GM18951 (cell line): ENCODE measurements at regions not wholly inside any gene's neighbourhood (a gene's known extent, or its start where the extent isn't known, plus 50 kb on each side); places are given as distances from the start of the nearest gene placed in this dataset.

Experiments
- POLR2A ChIP-seq: IDR thresholded peaks from 4 replicates; pipeline ENCODE4 v1.6.1; 2011; ENCODE audit warnings: mild to moderate bottlenecking; ENCODE audit not compliant: insufficient read length, insufficient read depth; ENCODE audit errors: extremely low read depth
- in situ Hi-C: fragments of 300-500 bp; cut with MboI; formaldehyde crosslinking; loops from one replicate; pipeline ENCODE4 v1.12.0; 2022; ENCODE audit warnings: low sequenced_read_pairs, mixed read lengths, inconsistent platforms; ENCODE audit not compliant: unreplicated experiment

DNA sequence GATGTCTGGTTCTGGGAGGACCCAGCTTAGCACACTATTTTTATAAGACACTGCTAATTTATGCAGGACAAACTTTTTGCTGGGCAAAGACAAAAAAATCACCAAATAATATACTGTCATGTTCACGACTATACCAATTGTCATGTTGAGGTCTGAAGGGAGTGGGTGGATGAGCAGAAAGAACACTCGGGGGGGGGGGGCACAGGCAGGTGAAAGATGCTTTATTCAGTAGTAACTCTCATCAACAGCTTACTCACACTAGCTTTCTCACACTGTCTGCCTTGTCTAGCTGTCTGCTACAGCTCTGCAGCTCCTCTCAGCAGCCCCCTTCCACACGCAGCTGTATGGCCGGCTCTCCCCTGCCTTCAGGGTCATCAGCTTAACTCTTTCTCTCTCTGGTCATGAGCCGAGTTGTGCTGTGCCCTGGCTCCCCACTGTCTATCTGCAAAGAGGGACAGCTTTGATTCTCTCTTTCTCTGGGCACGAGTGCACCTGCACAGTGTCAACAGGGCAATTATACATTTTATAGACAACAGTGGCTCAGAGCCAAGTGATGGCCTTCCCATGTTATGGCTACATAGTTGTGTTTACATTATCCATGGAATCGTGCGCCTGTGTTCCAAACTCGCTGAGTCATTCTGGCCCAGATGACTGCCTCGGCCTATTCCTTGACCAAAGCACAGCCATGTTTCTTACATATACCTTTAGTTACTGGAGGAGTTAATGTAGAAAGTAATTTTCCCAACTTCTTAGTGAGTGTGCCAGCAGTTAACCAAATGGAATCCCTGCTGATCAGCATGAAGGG lies 187.7 kb upstream of the PRSS16 start:
- no peak for TF ChIP-seq POLR2A
- in situ Hi-C loops = no loop called here

DNA sequence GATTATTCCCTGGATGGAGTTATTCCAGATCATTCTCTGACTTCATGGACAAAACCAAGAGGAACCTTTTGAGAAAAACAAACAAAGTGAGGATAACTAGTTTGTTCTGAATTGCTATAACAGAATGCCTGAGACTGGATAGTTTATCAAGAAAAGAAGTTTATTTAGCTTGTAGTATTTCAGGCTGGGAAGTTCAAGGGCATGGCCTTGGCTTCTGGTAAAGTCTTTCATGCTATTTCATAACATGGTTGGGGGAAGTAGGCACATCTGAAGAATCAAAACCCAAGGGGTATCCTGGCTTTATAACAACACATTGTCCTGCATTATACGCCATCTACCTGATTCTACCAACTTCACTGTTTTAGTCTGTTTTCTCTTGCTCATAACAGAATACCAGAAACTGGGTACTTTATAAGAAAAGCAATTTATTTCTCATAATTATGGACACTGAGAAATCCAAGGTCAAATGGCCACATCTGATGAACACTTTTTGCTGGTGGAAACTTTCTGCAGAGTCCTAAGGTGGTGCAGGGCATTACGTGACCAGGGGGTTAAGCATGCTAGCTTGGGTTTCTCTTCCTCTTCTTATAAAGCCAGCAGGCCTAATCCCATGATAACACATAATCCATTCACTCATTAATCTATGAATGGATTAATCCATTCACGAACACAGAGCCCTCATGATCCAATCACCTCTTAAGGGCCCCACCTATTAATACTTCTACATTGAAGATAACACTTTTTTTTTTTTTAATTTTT lies 186.1 kb upstream of the PRSS16 start:
- TF ChIP-seq POLR2A = no peak
- in situ Hi-C loops = no loop called here

DNA sequence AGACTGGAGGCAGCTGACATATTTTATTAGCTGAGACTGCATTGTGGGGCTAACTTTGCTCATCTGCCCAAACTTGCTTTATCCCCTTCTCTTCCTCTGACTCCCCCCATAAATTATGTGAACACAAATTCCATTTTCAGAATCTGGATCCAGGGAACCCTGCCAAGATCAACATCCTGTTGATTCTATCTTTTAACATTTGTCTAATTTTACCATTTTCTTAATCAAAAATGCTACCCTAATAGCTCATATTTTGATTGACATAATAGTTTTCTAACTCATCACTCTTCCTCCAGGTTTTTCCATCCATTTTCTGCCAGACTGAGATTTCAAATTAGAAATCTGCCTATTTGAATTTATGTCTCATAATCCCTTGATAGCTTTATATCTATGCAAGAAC lies 184.7 kb upstream of the PRSS16 start:
- in situ Hi-C loops = no loop called here
- TF ChIP-seq POLR2A = no peak

DNA sequence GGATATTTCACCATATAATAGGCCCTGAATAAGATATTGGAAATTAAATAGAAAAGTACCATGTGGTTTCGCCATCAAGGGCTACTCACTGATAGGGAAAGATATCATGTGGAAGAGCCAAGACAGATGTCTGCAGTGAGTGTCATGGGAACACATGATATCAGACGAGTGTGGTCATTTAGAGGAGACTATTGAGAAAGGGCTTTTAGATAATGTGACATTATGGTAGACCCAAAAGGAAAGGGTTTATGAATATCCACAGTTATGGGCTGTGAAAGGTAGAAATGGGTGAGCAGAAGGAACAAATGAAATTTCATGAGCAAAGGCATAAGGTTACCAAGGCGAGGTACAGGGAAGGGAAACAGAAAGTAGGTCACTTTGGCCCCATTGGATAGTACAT lies 182.3 kb upstream of the PRSS16 start:
- TF ChIP-seq POLR2A = no peak
- in situ Hi-C loops = no loop called here

DNA sequence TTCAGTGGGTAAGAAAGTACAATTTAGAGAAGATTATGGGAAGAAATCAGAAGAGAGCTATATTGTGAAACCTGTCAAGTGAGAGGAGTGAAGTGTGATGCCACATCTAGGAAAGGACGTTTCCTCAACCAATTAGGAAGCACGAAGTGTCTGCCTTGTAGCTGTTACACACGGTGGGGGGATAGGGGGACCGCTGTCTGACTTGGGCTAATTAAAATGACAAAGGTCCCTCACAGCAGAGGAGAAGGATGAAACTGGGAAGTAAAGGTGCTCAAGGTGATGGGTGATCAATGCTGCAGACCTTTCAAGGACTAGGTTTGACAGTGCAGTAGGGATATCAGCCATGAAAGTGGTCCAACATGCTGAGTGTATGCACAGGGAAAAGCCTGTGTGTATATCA lies 181.1 kb upstream of the PRSS16 start:
- in situ Hi-C loops = no loop called here
- no peak for TF ChIP-seq POLR2A

DNA sequence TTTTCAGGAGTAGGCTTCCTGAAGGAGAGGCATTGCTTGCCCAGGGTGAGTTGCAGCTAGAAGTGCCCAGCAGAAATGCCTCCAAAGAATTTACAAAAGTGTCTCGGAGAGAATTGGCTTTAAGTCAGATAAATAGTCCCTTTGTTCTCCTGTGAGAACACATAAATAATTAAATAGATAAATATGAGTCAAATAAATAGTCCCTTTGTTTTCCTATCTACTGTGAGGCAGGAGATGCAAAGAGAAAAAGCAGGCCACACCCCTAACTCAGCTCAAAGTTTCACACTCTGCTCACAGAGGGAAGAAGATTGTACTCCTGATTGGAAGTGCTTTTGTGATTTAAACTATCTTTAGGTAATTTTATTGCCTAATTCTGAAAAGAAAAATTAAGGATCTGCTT lies 180.7 kb upstream of the PRSS16 start:
- TF ChIP-seq POLR2A = no peak
- in situ Hi-C loops = no loop called here

DNA sequence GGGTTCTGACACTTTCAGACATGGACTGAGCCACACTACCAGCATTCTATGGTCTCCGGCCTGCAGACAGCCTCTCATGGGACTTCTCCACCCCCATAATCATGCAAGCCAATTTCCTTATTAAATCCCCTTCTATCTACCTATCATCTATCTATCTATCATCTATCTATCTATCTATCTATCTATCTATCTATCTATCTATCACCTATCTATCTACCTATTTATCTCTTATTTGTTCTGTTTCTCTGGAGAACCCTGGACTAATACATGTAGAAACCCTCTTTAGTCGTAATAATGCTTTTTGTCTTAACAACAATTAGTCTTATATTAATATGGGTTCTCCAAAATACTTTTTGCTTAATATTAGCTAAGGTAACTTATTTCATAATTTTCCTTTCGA lies 174.1 kb upstream of the PRSS16 start:
- in situ Hi-C loops = no loop called here
- TF ChIP-seq POLR2A = no peak

DNA sequence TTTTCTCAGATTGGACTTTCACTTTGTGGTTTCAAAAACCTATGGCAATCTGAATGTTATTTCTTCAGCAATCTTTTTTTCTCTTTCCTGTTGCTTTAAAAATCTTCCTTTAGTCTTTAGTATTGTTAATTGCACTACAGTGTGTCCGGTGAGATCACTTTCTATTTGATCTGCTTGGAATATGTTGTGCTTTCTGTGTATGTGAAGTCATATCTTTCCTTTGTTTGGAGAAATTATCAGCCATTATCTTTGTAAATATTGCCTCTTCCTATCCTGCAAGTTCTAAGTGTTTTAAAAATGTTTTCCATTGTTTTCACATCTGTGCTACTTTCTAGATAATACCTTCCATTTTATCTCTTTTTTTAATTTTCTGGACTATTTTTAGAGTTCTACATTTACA lies 171.4 kb upstream of the PRSS16 start:
- no peak for TF ChIP-seq POLR2A
- in situ Hi-C loops = no loop called here

DNA sequence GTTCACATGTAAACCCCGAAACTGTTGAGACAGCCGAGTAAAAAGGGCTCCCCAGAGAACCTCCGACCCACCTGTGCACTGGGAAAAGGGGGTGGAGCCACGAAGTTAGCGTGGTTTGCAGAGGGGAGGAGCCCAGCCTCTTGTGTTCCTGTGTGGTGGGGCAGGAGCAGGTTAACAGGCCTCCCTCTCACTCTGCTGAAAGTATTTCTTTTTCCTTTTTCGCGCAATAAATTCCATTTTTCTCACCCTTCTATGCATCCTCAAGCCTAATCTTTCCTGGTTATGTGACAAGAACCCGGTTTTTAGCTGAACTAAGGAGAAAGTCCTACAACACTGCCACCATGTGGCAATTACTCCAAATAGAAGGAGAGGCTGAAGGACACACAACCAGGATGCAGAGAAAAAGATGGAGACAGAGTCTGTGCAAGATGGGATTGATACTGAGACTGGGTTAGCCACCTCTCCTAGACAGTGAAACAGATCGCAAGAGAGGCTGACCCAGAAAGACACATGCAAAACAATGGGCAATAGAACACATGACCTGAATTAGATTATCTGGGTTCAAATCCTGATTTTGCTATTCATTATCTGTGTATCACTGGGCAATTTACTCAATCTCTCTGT lies 168.7 kb upstream of the PRSS16 start:
- in situ Hi-C loops = no loop called here
- TF ChIP-seq POLR2A = no peak

DNA sequence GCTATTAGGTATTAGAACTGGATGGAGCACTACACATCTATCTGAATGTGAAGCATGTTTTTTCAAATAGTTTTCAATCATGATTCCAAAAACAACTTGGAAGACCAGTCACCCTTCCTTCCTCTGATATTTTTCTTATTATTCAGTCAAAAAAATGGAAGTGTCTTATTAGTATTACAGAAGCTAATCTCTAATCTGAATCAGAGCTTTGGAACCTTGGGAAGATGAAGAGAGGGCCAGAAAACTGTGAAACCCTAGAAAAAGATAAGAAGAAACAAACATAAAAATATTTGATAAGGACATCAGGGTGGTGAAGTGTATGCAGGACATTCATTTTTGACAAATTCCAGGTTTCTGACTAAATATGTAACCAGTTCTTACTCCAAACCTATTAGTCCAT lies 166.3 kb upstream of the PRSS16 start:
- no peak for TF ChIP-seq POLR2A
- in situ Hi-C loops = loop anchor here (10.0 kb wide), 1 partner anchor 456 kb away; no protein-coding TSS in a partner anchor

DNA sequence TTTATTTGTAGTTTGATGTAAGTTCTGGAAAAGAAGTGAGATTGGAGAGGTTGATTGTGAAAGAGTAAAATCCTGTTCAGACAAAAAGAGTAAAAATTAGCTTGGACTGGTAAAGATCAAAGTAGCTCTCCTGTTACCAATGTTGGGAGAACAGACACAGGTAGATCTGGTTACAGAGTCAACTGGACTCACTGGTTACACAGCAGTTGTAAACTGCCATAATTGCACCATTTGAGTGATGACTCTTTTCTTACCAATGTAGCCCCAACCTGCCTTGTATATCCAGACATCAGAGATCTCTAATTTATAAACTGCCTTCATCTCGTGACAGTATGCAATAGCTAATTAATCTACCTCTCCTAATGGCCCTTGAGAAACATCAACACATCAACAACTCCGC lies 165.6 kb upstream of the PRSS16 start:
- no peak for TF ChIP-seq POLR2A

DNA sequence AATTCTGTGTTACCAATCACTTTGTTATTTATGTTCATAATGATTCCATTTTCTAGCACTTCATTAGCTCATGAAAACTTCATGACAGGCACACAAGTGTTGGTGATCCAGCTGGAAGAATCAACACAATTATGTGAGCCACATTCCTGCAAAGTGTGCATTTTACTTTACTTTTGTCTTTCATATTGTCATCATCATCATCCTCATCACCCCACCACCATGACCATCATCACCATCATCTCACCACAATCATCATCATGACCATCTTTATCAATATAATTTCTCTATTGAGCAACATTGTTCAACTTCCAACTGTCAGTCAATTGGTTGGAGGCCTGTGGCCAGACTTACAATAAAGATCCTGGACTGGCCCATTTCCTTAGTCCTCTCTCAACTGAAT lies 159.4 kb upstream of the PRSS16 start:
- in situ Hi-C loops = loop anchor here (10.0 kb wide), 1 partner anchor 463 kb away; no protein-coding TSS in a partner anchor
- no peak for TF ChIP-seq POLR2A

More for the DNA sequence above, 165.6 kb upstream of the PRSS16 start:
- in situ Hi-C loops = loop anchor here (10.0 kb wide), 1 partner anchor 457 kb away; no protein-coding TSS in a partner anchor

DNA sequence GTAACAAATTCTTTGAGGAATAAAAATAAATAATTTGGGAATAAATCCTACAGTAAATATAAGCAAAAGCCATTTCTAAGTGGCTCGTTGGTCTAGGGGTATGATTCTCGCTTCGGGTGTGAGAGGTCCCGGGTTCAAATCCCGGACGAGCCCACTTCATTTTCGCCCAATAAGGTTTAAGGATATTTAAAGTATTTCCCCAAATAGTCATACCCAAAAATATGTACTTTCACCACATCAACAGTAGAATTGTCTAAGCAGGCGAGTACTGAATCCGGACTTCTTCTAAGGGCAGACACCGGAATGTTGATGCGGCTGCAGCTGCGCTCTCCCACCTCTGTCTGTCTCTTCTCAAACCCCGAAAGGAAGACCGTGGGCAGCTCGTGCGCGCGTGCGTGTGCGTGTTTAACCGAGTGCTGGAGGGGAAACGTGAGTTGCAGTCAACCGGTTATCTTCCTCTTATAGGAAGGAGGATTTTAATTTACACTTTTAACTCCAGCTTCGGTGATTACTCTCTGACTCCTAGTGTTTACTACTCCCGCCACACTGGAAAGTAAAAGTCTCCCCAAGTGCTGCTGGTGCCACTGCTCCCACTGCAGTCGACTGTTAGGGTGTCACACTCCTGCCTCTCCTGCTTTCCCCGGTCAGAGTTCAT lies 155.7 kb upstream of the PRSS16 start:
- in situ Hi-C loops = no loop called here
- TF ChIP-seq POLR2A = no peak

DNA sequence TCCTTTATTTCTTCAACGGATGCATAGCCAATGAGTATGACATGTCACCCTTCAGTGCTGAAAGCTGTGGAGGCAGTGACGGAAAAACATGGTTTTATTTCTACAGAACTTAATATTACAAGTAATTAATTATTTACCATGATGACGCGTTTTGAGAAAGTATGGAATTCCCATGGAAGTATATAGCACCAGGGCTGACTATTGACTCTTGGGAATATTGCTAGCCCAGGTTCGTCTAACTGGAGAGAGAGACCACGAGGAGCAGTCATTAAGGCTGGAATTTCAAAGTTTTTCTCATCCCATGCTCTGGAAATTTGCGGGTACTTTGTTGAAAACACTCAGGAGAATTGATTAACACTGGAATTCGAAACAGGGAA lies 155.2 kb upstream of the PRSS16 start:
- in situ Hi-C loops = no loop called here
- TF ChIP-seq POLR2A = no peak

DNA sequence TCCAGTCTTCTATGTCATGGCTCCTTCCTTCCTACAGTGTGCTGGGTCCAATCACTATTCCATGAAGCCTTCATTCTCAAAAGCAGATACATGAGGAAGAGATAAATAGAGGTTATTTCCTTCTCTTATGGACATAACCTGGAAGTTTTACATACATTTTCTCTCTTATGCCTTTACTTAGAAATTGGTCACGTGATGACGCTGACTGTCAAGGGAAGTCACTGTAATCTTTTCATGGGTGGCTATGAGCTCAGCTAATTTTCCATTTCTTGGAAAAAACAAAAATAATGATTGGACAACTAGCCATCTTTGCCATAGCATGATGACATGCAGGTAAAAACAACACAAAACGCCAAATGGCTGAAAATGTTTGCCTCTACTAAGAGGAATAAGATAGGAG lies 151.6 kb upstream of the PRSS16 start:
- no peak for TF ChIP-seq POLR2A
- in situ Hi-C loops = no loop called here
